Sigmoid colon (tissue), 4 donors: ENCODE measurements at regions not wholly inside any gene's neighbourhood (a gene's known extent, or its start where the extent isn't known, plus 50 kb on each side); places are given as distances from the start of the nearest gene placed in this dataset.

Experiments
- EP300 ChIP-seq, 4 donors: sonication (generic); formaldehyde crosslinking; IDR thresholded peaks; one replicate each; pipeline ENCODE4 v1.6.1; 2017; ENCODE audit warnings: antibody characterized with exemption in 4 of 4
- TF ChIP-seq, protein P1 (sequence below), 4 experiments: fragments of 450-650 bp in 3 of 4; fragments of 200-600 bp in 1 of 4; IDR thresholded peaks; one replicate each; pipeline ENCODE4 v1.5.1; 2016 to 2019; ENCODE audit warnings: antibody characterized with exemption in 4 of 4, mild to moderate bottlenecking in 3 of 4, moderate library complexity in 2 of 4

GRCh38 chr6:144721232-144721631, 436.1 kb downstream of the UTRN start:
- TF ChIP-seq, protein P1, sequence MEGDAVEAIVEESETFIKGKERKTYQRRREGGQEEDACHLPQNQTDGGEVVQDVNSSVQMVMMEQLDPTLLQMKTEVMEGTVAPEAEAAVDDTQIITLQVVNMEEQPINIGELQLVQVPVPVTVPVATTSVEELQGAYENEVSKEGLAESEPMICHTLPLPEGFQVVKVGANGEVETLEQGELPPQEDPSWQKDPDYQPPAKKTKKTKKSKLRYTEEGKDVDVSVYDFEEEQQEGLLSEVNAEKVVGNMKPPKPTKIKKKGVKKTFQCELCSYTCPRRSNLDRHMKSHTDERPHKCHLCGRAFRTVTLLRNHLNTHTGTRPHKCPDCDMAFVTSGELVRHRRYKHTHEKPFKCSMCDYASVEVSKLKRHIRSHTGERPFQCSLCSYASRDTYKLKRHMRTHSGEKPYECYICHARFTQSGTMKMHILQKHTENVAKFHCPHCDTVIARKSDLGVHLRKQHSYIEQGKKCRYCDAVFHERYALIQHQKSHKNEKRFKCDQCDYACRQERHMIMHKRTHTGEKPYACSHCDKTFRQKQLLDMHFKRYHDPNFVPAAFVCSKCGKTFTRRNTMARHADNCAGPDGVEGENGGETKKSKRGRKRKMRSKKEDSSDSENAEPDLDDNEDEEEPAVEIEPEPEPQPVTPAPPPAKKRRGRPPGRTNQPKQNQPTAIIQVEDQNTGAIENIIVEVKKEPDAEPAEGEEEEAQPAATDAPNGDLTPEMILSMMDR (IDR thresholded peaks at IDR 0.05), result no peak
- TF ChIP-seq EP300 (IDR thresholded peaks at IDR 0.05), result no peak
